Inflammatory macrophage (primary cell): ENCODE measurements at regions not wholly inside any gene's neighbourhood (a gene's known extent, or its start where the extent isn't known, plus 50 kb on each side); places are given as distances from the start of the nearest gene placed in this dataset.

Source experiments
- DNase-seq, 2 donors: peaks; one replicate each; pipeline ENCODE4 v3.0.0-alpha.2; 2020 to 2022

DNA sequence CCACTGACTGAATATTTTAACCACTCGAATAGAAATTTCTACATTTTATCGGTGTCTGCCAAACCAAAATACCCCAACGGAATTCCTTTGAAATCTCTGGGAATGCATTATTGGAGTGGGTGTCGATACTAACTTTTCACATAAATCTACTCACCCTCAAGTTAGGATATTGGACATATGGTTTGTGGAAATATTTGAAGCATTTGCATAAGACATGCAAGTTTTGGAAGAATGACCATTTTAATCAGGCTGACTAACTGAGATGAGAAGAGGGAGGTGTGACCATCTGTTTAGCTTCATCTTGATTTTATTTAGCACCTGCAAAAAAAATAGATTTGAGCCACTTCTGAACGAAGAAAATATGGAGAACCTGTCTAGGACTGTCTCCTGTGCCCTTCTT, 61.2 kb downstream of the KLF6 start:
- DNase-seq, result no peak

DNA sequence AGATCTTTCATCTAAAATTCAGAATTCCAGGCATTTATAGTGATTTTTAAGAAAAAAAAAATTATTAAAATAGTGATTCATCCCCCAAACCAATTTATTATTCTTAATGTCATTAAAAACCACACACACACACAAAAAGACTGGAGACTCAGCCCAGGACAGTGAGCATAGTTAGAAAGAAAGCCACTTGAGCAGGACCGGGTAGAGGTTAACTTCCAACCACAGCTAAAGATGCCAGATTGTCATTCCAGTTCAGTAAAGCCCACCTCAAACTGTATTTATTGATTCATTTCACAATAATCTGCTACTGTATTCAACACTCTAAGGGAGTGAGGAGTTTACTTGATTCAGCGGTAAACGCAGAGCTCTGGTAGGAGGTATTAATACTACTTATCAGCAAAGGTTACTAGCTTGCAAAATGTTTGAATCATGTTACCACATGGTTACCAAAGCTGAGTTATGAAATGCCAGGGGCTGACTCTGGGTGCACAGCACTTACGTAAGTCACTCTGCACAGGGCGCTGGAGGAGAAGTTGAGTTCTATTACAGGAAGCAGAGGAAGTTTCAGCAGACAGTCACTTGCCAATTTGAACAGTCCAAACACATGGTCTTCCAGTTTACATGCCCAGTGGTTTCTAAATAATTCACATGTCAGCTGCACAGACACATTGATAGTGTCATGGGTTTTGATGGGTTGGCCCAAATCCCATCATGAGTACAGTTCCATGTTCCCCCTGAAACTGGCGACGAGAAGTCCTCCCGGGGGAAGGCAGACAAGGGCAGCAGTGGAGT, 64.6 kb downstream of the KLF6 start:
- peak; percentile 98 to 99 for DNase-seq

DNA sequence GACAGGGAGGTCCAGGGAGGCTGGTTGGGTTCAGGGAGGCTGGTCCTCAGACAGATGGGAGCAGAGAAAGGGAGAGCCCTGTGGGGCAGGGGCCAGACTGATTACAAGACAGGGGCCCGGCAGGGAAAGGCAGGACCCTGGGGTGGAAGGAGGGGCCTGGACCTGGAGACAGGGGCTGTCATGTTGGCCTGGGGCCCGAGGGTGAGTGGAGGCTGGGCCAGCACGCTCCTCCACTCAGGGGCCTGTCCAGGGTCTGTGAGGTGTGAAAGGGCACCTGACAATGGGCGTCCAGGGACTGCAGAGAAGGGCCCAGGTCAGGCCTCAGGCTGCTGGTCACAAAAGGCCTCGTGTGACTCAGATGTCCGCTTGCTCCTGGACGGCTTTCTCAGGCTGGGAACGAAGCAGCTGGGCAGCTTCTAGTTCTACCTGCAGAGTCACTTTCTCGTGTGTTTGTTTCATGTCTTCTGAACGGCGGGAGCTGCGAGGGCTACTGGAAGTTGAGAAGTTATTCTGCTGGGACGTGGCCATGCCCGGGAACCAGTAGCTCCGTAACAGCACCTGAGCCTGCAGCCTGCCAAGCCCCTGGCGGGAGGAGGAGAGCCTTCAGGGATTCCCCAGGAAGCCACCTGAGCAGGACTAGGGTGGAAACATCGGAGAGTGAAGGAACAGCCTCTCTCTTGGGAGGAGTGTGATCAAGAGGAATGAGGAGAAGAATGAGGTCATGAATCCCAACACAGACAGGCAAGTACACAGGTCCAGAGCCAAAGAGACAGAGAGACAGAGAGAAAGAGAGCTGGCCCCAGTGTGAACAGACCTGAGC, 65.8 kb downstream of the KLF6 start:
- DNase-seq, result no peak

DNA sequence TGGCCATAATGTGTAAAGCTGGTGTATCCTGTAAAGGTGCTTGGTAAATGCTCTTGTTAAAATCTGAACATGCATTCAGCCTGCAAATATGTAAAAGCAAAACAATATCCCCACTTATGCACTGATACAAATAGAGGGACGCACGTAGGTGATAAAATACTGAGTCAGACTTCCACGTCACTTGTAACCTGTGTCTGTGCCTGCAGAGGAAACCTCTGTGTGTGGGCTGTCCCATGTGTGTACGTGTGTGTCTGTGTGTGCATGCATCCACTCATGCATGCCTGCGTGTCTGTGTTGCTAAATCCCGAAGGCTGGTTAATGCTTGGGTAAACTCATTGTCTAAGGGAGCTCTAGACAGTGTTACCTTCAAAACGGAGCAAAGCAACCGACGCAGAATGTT, 68.9 kb downstream of the KLF6 start:
- DNase-seq, result no peak

- peak; percentile 45 to 70 for DNase-seq
Observed at GRCh38 chr10:3714967-3715366, 70.0 kb downstream of the KLF6 start.

GRCh38 chr10:3714531-3714930, 70.5 kb downstream of the KLF6 start:
- DNase-seq, result peak; percentile 8 to 30

- DNase-seq, result no peak
Observed at GRCh38 chr10:3712707-3713106, 72.3 kb downstream of the KLF6 start.

DNA sequence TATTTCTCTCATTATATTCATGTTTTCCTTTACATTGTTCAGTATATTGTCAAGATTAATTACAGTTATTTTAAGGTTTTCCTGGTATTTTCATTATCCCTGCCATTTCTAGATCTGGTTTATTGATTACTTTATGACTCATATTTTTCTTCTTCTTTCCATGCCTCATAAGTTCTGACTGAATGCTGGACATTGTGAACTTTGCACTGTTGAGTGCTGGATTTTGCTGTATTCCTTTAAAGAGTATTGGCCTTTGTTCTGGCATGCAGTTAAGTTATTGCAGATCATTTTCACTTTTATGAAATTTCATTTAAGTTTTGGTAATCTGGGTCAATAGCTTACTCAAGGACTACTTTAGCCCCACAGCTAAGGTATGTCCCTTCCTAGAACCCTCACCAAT, 73.1 kb downstream of the KLF6 start:
- no peak for DNase-seq

DNA sequence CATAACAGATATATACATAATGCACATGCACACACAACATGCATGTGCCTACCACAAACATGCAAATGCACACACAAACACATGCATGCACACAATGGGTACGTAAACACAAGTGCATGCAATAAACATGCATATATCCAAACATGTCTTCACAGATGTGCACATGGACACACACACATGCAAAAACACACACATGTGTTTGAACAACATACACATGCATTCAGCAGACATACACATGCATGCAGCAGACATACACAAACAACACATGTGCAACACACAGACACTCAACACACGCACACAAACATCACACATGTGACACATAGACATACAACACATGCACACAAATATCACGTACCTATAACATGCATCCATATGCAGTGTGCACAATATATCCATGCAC, 74.2 kb downstream of the KLF6 start:
- DNase-seq, result no peak

DNA sequence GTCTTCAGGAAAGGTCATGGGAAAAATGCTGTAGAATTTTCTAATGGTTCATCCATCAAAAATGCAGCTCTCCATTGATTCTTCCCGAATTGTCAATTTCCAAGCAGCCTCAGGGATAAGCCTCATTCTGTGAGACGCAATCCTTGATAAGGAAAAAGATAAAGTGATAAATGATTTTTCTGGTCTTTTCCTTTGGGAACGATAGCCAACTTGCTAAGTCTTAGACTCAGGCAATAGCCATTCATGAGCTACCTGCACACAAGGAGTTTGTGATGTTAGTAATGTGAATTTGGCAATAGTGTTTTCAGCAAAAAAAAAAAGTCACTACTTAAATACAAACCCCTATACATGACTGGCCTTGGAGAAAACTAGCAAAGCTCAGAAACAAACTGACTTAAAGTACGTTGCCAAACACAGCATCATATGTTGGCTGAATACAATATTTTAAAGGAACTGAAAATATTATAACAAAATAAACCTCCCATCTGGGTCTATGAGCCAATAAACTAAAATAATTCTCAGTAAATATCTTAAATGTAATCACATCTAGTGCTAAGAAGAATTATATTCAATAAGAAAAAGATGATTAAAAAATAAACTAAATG, 75.5 kb downstream of the KLF6 start:
- no peak for DNase-seq

- DNase-seq, result no peak
Observed at GRCh38 chr10:3708852-3709251, 76.2 kb downstream of the KLF6 start.

DNA sequence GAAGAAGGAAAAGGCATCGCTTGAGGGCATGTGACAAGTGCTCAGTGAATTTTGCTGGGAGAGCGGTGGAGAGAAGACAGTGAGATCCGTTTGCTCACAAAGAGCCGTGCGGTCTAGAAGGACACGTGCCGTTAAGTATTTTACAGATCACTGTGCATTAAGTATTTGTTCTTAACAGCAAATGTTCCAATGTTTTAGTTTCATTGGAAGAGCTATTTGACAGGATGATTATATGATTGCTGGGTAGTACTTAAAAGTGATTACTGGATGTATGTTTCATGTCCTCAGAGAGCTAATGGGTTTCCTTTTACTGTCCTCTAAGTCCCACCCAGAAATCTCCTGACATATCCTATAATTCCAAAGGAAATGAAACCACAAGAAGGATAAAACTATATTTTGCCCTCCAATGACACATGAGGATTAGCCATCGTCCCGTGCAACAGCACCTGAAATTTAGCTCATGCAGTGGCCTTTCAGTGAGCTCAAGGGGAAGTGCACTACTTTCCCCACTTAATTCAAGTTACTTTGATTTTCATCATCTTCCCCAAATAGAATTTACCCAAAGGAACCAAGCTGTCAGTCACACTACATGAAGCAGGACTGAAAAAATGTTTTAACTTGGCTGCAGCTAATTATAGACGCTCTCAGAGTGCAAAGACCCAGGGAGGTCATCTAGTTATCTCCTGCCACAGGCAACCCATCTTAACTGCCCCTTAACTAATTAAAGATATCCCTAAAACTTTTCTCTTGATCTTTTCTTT, 80.3 kb downstream of the KLF6 start:
- peak; percentile 62 to 66 for DNase-seq

- DNase-seq, result no peak
Observed at GRCh38 chr10:3702569-3702968, 82.4 kb downstream of the KLF6 start.

DNA sequence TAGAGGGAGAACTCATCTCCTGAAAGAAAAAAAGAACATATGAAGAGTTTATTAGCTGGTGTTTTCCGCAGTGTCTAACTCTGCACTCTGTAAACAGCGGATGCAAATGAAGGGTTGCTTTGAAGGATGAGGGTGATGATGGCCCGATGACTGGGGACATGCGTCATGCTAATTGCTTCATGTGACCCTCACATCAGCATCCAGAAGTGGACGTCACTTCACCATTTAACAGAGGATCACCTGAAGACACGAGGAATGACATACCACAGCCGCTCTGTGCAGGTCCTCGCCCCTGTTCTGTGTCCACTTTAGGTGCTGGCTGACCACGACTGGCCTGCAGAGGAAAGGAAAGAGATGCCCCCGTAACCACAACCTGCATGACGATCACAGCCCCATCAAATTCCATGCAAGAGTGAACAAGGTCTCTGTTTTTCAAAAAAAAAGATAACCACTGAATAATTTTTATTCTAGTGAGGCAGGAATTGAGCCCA, 82.9 kb downstream of the KLF6 start:
- no peak for DNase-seq

DNA sequence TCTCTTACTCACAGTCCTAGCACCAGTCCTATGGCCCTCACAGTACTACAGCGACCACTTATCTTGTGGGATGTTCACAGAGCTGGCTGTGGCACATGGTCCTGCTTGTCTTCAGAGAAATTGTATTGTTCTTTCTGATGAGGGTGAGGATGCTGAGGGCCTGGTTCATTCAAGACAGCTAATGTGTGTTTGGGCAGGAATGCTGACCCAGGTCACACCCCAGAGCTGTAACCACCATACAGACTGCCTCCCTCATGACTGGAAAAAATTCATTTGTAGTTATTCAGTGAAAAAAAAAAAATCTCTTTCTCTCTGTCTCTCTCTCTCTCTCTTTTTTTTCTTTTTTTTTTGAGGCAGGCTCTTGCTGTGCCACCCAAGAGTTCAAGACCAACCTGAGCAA, 83.5 kb downstream of the KLF6 start:
- no peak for DNase-seq

DNA sequence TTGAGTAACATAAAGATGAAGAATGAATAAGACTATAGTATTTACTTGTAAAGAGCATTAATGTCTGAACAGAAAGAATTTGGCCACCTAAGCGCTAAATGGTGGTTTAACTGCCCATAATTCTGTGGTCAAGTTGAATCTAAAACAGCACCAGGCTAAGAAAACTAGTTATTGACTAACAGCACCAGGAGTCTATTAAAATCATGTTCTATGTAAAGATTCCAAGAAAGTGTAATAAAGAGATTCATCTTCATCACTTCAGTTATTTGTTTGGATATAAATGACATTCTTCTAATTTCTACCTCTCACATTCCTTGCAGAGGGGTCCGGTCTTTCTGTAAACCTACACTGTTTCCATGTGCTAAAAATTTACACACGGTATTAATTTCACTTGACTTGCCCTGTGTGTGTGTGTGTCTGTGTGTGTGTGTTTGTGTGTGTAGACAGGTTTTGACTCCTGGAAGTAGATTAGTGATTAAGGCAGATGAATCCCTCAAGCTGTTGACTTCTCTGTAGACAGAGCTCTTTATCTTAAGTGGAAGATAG, 84.4 kb downstream of the KLF6 start:
- DNase-seq, result no peak

- no peak for DNase-seq
Observed at GRCh38 chr10:3699916-3700315, 85.1 kb downstream of the KLF6 start.

GRCh38 chr10:3698312-3698711, 86.7 kb downstream of the KLF6 start:
- no peak for DNase-seq

GRCh38 chr10:3693698-3694080, 91.3 kb downstream of the KLF6 start:
- no peak for DNase-seq

DNA sequence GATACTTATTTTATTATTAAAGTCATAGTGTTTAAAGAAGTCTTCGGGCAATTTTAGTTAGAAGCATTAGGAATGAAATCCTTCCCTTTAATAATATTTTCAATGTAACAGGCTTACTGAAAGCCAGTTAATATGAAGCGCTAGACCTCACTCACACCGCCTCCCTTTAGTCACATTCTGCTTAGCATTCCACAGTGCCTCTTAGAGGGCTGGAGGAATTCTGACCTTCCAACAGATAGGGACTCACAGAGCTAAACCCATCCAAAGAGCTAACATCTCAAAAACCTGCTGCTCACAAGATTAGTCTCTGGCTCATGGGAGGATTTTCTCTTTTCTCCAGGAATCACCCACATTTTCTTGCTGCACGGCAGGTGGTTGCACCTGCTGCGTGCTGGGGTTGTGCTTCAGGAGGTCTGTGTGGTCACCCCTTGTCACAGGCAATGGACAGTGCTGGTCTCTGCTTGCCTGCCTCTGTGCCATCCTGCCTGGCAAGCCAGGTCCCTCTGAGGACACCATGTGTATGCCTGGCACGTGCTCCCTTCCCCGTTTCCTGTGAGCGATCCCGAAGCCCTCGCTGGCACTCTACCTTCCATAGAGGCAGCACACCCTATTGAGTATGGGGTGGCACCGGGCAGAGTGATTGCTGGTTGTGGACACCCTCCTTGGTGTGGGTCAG, 91.8 kb downstream of the KLF6 start:
- DNase-seq, result no peak

DNA sequence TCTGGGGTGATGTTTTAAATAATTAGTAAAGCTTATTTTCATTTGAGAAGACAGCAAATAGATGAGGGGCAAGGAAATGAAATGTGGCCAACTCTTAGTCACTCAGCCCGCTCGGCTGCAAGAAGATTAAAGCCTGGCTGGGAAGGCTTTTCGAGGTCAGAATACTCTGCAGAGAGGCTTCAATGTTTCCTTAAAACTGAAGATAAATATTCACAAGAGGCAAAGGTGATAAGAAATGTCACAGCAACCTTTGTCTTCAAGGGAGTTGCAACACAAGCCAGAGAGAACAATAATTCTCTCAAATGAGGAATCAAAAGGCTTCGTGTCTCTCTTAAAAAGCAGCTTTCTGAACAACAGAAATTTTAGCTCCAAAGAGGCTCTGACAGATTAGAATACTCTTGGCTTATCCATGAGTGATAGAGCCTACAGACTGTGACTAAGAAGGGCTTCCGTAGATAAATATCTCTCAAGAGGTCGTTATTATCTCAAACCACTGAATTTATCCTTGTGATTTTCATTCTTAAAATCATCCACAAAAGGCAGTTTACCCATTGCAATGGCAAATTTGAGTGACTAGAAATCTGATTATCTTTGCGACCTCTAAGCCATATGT, 92.5 kb downstream of the KLF6 start:
- DNase-seq, result no peak
